T1000 (cell line): ENCODE measurements at regions not wholly inside any gene's neighbourhood (a gene's known extent, or its start where the extent isn't known, plus 50 kb on each side); places are given as distances from the start of the nearest gene placed in this dataset.
"Not testable (repeated sequence)": the region's sequence is repeated elsewhere in the genome, so short reads cannot be mapped to it uniquely, and the experiment has no call there.

Source experiments
- DNase-seq: peaks from one replicate; lab custom pipeline; 2025; ENCODE audit warnings: mixed read lengths; lab: John Stamatoyannopoulos, UW

DNA sequence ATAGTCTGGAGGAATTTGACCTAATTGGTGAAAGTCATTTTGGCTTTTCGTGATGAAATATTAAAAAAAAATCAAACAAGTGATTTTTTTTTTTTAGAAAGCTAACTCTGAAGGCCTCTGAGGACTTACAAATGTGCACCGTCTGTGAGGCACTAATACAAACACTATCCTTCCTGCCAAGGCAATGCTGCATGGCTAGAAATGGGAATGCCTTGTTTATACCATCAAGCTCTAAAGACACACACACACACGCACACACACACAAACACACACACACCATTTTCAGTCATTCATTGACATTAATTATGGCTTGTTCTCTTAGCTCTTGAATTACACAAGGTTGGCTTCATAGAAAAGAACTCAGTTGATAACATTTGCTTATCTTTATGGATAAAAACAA, 1242.0 kb upstream of the ACVR2A start:
- DNase-seq = no peak

DNA sequence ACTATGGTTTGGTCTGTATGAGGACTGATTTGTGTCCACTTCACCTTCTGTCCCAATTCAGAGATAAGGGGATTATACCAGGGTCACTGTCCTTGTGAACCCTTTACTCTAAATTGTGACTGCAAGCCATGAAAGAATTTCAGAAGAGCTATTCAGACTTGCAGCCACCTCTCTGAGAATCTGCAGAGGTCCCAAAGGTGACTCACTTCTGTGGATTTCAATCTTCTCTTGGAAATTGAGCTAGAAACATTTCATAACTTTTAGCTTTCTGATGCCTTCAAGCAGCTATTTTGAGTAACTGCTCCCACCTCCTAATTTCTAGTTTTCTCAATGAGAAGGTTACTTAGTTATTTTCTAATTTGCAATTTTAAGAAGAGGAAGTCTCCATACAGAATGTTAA, 1242.4 kb upstream of the ACVR2A start:
- no peak for DNase-seq

GRCh38 chr2:146598791-146599190, 1246.0 kb upstream of the ACVR2A start:
- DNase-seq = no peak

DNA sequence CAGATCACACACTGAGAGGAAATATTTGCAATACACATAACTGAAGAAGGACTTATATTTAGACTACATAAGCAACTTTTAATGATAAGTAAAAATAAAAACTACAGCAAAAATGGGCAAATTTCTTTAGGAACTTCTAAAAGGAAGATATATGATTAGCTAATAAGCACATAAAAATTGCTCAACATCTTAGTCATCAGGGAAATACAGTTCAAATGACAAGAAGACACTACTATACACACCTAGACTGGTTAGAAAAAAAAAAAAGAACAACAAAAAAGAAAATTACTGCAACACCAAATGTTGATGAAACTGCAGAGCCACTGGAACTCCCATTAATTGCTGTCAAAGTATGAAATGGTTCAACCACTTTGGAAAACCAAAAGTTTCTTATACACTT, 1247.5 kb upstream of the ACVR2A start:
- no peak for DNase-seq

GRCh38 chr2:146591908-146592307, 1252.9 kb upstream of the ACVR2A start:
- DNase-seq = no peak

GRCh38 chr2:146587291-146587713, 1257.5 kb upstream of the ACVR2A start:
- DNase-seq = no peak

DNA sequence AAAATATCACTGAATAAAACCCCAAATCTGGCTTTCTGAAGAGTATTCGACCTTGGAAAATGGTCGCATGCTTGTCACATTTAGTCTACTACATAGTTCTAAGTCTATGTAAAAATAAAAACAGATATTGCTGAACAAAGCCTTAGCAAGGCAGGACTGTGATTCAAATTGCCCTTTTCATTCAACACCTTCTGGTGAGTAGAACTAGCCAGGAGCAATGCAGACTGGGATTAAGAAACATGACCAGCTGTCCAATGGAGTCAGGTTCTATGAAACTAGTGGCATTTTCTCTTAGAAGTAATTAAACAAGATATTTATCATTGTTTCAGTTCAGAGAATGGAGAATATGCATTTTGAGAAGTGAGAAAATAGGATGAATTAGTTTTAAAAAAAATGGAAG, 1260.5 kb upstream of the ACVR2A start:
- no peak for DNase-seq

DNA sequence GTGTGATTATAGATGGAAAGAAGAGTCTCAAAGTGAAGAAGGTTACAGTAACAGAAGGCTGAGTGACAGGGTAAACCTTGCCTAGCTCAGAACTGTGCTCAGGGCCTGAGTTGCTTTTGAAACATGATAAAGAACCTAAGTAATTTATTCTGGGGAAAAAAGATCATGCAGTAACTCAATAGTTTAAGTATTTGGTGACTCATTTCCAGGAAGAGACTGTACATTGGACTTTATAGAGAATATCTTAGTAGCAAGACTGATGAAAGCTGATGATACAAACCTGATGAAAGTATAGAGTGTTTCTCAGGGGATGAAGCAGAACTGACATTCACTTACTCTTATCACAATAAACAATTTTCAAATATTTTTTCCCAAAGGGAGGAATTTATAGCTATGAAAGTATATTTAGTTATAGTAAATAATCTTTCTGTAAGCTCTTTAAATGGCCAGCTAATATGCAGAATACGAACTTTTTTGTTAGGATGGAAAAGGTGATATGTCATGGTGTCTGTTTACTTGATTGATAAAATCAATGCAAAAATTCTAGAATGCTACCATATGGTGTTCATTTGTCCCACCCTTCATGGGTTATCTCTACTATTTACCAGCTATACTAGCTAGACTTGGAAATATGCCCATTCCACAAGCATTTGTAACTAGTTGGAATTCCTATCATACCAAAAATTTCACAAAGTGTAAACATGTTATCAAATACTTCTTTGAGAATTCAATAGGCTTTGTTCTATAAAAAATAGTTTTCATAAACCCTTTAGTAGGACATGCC, 1265.5 kb upstream of the ACVR2A start:
- no peak for DNase-seq

GRCh38 chr2:146576339-146577111, 1268.3 kb upstream of the ACVR2A start:
- DNase-seq = no peak

DNA sequence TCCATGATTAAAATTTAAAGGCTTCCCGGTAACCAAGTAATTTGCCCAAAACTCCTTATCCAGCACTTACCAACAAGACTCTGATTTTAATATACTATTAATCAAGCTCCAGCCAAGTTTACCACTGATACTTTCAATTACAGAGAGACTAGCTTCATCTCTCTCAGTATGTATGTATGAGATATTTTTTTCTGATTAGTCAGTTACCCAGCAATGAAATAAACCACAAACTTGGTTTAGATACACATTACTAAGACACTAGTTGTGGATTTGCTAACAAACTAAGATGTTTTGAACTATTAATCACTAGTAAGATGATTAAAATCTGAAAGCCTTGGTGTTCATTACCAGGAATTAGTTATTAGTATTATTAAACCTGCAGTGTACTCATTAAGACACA, 1272.2 kb upstream of the ACVR2A start:
- no peak for DNase-seq

DNA sequence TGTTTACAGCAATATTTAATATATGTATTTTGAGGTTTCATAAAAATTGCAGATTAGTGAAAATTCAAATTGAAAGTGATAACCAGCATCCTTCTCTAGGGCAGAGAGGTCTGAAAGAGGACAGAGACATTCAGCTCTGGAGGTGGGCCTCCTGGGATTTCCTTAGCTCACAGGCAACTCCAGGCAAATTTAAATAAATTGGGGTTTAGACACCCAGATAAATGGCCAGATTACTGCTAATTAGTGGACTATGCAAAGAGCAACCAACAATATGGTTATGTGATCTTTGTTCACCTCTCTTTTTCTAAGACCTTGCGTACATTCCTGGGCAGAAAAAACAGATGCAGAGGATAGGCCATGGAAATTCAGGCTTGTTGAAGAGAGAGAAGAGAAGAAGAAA, 1282.8 kb upstream of the ACVR2A start:
- no peak for DNase-seq

DNA sequence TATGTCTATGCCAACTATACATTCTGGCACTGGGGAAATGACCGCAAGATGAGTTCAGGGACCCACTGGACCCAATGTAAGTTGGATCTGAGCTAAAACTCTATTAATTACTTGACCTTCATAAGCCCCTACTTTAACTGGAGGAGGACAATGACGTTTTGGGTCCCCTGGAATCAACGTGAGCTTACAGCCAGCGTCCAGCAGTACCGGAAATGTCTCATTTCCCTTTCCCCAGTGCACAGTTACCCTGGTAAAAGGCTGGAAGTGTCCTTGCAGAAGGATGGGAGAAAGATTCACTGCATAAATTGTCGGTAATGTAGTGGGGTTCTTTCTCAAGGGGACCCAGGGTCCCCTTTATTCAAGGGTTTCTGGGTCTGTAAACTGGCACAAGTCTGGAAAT, 1297.6 kb upstream of the ACVR2A start:
- DNase-seq = no peak

GRCh38 chr2:146544701-146545100, 1300.1 kb upstream of the ACVR2A start:
- DNase-seq = no peak

DNA sequence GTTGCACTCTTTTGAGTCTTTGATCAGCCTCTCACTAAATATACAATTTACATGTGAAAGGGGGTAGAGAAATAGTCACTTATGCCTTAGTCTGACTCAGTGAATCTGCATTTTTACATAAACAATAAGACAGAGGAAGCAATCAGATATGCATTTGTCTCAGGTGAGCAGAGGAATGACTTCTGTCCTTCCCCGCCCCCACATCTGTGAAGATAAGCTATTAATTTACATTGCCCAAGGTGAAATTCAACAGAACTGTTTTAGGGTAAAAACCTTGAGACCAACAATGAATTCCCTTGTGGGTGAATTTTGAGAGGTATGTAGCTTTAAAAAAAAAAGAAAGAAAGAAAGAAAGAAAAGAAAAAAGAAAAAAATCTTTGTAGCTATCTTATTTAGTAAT, 1302.9 kb upstream of the ACVR2A start:
- DNase-seq = no peak

DNA sequence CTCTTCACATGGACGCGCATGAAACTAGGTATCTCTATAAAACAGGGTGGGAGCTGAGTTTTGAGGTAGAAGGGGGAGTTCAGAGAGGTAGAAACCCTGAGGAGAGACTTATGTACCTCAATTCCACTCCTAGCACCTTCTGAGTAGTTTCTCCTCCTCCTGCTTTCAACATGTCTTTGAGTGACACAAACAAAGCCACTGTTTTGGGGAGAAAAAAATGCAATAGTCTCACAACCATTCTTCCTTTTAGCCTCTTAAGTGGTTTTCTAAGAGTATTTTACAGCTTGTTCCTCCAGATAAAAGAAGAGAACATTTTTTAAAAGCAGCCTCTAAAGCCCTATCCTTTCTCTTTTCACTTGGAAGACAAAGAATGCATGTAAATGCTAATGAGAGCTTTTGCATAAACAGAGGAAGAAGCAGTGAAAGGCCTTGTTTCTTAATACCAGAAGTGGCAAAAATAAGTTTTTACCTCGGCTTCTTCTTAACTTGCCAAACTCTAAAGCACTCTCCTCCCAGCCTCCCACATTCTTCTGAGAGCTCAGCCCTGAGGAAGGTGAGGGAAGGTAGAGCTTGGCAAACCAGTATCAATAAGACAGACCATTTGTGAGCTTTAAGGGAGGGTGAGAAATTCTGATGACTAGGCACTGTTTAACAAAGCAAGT, 1304.4 kb upstream of the ACVR2A start:
- no peak for DNase-seq

- DNase-seq = not testable (repeated sequence)
Observed at GRCh38 chr2:146539739-146540138, 1305.1 kb upstream of the ACVR2A start.

DNA sequence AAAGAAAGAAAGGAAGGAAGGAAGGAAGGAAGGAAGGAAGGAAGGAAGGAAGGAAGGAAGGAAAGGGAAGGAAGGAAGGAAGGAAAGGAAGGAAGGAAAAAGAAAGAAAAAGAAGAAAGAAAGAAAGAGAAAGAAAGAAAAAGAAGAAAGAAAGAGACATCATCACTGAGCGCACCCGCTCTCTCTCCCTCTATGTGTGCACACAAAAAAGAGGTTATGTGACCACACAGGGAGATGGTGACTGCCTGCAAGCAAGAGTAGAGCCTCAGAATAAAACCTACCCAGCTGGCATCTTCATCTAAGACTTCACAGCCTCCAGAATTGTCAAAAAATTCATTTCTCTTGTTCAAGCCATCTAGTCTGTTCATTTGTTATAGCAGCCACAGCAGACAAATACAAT, 1307.4 kb upstream of the ACVR2A start:
- DNase-seq = no peak

DNA sequence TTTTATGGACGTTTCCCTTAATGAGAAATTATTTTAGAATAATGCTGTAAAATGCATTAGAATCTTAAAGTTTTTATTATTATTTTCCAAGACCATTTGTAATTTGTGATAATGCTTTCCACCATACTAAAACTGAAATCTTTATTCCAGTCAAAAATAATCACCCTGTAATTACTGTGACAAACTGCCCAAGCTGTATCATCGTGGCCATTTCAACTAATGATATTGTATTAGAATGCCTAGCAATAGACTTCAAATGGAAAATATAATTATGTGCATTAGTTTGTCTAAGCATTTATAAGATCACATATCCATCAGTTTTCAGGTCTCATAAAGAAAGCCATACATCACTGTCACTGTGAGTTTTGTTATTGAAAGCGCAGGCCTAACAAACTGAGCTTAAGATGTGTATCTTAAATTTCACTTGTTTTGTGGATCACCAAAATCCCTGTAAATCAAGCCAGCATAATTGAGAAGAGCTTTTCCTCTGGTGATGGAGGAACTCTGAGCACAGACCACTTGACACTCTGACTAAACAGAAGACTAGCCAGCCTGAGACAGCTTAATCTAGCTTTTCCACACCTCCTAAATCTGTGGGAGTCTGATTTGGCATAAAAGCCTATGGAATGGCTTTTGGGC, 1312.2 kb upstream of the ACVR2A start:
- DNase-seq = no peak

DNA sequence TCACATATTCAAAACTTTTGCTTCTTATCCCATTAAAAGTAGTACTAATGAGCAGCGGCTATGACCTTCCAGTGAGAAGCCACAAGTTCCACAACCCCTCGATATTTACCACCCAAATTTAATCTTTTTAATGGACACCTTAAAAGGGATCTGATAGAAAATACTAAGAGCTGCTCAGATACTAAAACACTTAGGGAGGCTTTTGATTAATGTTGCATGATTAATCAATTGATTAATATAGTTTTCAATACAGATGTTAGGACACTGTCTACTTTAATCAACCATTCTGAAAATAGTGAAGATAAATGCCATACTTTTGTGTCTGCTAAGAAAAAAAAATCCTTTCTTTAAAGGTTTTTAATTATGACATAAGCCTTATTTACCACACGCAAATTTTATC, 1312.8 kb upstream of the ACVR2A start:
- DNase-seq = no peak

DNA sequence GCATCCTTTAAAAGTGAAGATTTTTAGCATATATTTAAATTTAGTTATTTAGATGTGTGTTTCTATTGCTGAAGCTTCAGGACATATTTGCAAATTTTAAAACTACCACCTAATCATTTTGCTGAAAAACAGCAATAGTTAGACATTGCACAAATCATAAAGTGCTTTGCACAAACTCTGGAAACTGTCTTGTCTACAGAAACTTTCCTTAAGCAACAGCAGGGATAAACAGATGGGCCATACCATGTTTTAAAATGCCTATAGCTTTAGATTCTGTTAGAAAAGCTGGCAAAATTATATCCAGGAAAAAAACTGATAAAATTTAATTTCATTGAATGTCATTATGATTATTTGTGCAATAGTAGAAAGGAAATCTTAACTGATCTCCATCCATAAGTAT, 1313.9 kb upstream of the ACVR2A start:
- no peak for DNase-seq

DNA sequence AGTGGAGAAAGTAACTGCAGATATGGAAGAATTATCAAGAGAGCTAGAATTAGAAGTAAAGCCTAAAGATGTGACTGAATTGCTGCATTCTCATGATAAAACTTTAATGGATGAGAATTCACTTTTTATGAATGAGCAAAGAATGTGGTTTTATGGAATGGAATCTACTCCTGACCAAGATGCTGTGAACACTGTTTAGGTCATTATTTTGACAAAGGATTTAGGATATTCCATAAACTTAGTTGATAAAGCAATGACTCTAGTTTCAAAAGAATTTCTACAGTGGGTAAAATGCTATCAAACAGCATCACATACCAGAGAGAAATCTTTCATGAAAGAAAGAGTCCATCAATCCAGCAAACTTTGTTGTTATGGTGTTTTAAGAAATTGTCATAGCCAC, 1317.7 kb upstream of the ACVR2A start:
- no peak for DNase-seq

DNA sequence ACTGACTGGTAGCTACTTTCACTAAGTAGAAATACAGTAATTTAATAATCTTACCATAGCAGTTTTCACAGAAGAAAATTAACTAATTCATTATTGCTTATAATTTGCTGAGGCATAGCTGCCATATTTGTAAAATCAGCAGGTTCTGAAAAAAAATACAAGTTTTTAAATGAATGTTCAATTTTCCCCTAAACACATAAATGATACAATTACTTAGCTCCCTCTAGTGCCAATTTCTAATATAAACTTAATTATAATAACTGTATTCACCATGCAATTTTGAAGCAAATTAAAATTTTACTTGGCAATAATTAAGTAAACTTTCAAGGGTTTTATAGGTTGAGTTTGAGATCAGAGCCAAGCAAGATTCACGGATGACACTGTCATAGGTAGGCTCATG, 1321.6 kb upstream of the ACVR2A start:
- no peak for DNase-seq

- DNase-seq = no peak
Observed at GRCh38 chr2:146506851-146507250, 1338.0 kb upstream of the ACVR2A start.
